H1 (cell line): ENCODE measurements at regions not wholly inside any gene's neighbourhood (a gene's known extent, or its start where the extent isn't known, plus 50 kb on each side); places are given as distances from the start of the nearest gene placed in this dataset.

Source experiments
- BACH1 ChIP-seq: IDR thresholded peaks from 2 replicates; pipeline ENCODE4 v1.6.1; 2012; ENCODE audit warnings: low read length, improper control_type of control experiment
- EZH2 ChIP-seq: fragments of 200-600 bp; sonication (generic); IDR thresholded peaks from 2 replicates; pipeline ENCODE4 v1.7.1; 2012; ENCODE audit warnings: low read depth, mild to moderate bottlenecking, moderate library complexity, low read length, inconsistent platforms; ENCODE audit not compliant: severe bottlenecking
- FOSL1 ChIP-seq: IDR thresholded peaks from 2 replicates; pipeline ENCODE4 v1.6.1; 2011; ENCODE audit warnings: mild to moderate bottlenecking, low read depth, low read length, moderate library complexity; ENCODE audit not compliant: insufficient read depth
- JUND ChIP-seq: IDR thresholded peaks from 2 replicates; pipeline ENCODE4 v1.6.1; 2011; ENCODE audit warnings: mild to moderate bottlenecking, improper control_type of control experiment, low read length
- TF ChIP-seq, protein P1 (sequence below), 3 experiments: IDR thresholded peaks; 1 replicate in 2 of 3; 2 replicates in 1 of 3; pipeline versions ENCODE4 v1.5.1 to v1.6.1; 2011; ENCODE audit warnings: low read length in 3 of 3, mild to moderate bottlenecking in 3 of 3, inconsistent platforms in 2 of 3, low read depth in 1 of 3, moderate library complexity in 1 of 3; ENCODE audit not compliant: insufficient read depth in 1 of 3; ENCODE audit errors: control extremely low read depth in 1 of 3

DNA sequence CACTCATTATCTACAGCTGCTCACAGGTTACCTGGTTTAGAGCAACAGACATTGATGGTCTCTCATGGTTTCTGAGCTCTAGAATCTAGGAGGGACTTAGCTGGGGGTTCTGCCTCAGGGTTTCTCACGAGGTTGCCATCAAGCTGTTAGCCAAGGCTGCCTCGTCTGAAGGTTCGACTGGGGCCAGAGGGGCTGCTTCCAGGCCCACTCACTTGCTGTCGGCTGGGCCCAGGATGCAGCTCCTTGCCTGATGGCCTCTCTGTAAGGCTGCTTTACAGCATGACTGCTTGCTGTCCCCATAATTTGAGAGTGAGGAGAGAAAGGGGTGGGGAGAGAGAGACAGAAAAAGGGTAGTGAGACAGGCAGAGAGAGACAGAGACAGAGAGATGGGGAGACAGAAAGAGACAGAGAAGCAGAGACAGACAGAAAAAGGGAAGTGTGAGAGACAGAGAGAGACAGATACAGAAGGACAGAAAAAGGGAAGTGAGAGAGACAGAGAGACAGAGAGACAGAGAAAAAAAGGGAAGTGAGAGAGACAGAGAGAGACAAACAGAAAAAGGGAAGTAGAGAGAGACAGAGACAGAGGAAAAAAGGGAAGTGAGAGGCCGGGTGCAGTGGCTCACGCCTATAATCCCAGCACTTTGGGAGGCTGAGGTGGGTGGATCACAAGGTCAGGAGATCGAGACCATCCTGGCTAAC is 106.8 kb upstream of the C1orf174 start:
- TF ChIP-seq BACH1 (no peak), FOSL1 (no peak), JUND (no peak), EZH2 (no peak)
- TF ChIP-seq, protein P1, sequence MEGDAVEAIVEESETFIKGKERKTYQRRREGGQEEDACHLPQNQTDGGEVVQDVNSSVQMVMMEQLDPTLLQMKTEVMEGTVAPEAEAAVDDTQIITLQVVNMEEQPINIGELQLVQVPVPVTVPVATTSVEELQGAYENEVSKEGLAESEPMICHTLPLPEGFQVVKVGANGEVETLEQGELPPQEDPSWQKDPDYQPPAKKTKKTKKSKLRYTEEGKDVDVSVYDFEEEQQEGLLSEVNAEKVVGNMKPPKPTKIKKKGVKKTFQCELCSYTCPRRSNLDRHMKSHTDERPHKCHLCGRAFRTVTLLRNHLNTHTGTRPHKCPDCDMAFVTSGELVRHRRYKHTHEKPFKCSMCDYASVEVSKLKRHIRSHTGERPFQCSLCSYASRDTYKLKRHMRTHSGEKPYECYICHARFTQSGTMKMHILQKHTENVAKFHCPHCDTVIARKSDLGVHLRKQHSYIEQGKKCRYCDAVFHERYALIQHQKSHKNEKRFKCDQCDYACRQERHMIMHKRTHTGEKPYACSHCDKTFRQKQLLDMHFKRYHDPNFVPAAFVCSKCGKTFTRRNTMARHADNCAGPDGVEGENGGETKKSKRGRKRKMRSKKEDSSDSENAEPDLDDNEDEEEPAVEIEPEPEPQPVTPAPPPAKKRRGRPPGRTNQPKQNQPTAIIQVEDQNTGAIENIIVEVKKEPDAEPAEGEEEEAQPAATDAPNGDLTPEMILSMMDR (IDR thresholded peaks at IDR 0.05; ENCODE audit: control extremely low read depth in 1 of 3, insufficient read depth in 1 of 3, low read depth in 1 of 3, low read length in 3 of 3) = no peak
